ENCODE measurements at regions not wholly inside any gene's neighbourhood (a gene's known extent, or its start where the extent isn't known, plus 50 kb on each side); places are given as distances from the start of the nearest gene placed in this dataset.
"Not testable (repeated sequence)": the region's sequence is repeated elsewhere in the genome, so short reads cannot be mapped to it uniquely, and the experiment has no call there.

- TF ChIP-seq MAX (IDR thresholded peaks at IDR 0.05); SRF (IDR thresholded peaks at IDR 0.05; ENCODE audit: low read depth, low read length); ATF3 (IDR thresholded peaks at IDR 0.05; ENCODE audit: insufficient read depth, low read depth, low read length); E2F6 (IDR thresholded peaks at IDR 0.05); SIN3A (conservative IDR thresholded peaks at IDR 0.05 in 1 of 2, IDR thresholded peaks at IDR 0.05 in 1 of 2; ENCODE audit: low read depth in 1 of 2, low read length in 2 of 2); CTCF (IDR thresholded peaks at IDR 0.05; ENCODE audit: control extremely low read depth in 1 of 3, insufficient read depth in 1 of 3, low read depth in 1 of 3, low read length in 3 of 3); EZH2 (IDR thresholded peaks at IDR 0.05; ENCODE audit: low read depth, low read length, severe bottlenecking); EGR1 (IDR thresholded peaks at IDR 0.05; ENCODE audit: borderline replicate concordance, low read depth, low read length); ZNF274 (IDR thresholded peaks at IDR 0.05; ENCODE audit: borderline replicate concordance, extremely low read depth, low read length); PHF8 (conservative IDR thresholded peaks at IDR 0.05; ENCODE audit: low read depth, low read length); CEBPB (IDR thresholded peaks at IDR 0.05; ENCODE audit: low read depth, low read length); KDM1A (IDR thresholded peaks at IDR 0.05; ENCODE audit: borderline replicate concordance, low read length); ASH2L (IDR thresholded peaks at IDR 0.05; ENCODE audit: low read length); SP1 (IDR thresholded peaks at IDR 0.05; ENCODE audit: low read depth, low read length): not testable (repeated sequence)
Observed at GRCh38 chr7:54226030-54226429, 316.1 kb upstream of the VSTM2A start.

Data from H1 (cell line).